HUES48 (cell line): ENCODE measurements at regions not wholly inside any gene's neighbourhood (a gene's known extent, or its start where the extent isn't known, plus 50 kb on each side); places are given as distances from the start of the nearest gene placed in this dataset.

ENCODE experiments used
- H3K27ac ChIP-seq: one replicate; pipeline ENCODE4 v1.7.0; 2013; ENCODE audit warnings: low read depth, low read length, inconsistent platforms
- H3K27me3 ChIP-seq: 2 replicates; pipeline ENCODE4 v1.6.1; 2013; ENCODE audit warnings: mild to moderate bottlenecking, low read length; ENCODE audit not compliant: control insufficient read depth, insufficient read depth
- H3K36me3 ChIP-seq: 2 replicates; pipeline ENCODE4 v1.6.1; 2013; ENCODE audit warnings: low read length; ENCODE audit not compliant: control insufficient read depth, insufficient read depth
- H3K4me1 ChIP-seq: 2 replicates; pipeline ENCODE4 v1.6.1; 2013; ENCODE audit warnings: mild to moderate bottlenecking, low read length; ENCODE audit not compliant: control insufficient read depth, insufficient read depth
- H3K4me3 ChIP-seq: 2 replicates; pipeline ENCODE4 v1.5.1; 2013; ENCODE audit warnings: mild to moderate bottlenecking, low read depth, low read length
- H3K9ac ChIP-seq: 2 replicates; pipeline ENCODE4 v1.6.1; 2013; ENCODE audit warnings: mild to moderate bottlenecking, low read depth, low read length, moderate library complexity
- H3K9me3 ChIP-seq: 2 replicates; pipeline ENCODE4 v1.6.1; 2013; ENCODE audit warnings: low read length; ENCODE audit not compliant: control insufficient read depth, insufficient read depth

- Histone ChIP-seq H3K9ac (no peak overlapping the region), H3K36me3 (no peaks in the 10 kb centered on the region), H3K27me3 (no peaks in the 10 kb centered on the region)
Observed at GRCh38 chr3:124118397-124118796, 126.5 kb upstream of the ROPN1 start.

DNA sequence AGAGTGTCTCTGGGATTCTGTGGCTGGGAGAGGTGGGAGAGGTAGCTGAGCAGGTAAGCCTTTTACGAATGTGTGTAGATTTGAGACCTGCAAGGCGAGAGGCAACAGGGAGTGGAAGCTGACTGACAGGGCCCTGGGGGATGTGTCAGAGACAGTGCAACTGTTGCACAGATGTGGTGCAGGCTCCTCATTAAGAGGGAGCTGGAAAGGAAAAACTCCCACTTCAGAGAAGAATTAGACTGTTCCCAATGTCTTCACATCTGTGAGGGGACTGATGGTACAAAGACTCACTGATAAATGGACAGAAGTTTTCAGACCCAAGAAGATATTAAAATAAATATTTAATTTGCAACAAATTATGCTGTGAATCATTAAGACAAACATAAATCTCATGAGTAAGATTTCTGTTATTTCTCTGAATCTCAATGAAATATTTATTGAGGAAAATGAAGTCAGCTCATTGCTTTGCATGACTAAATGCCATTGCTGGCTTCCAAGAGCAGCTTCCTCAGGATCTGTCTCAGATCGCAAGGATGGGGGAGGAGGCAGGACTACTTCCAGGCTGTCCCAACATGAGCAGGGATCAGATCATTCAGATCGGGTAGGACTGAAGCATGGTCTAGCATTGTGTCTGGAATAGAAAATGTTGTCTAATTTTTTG lies 127.3 kb upstream of the ROPN1 start:
- no peak overlapping the region for H3K9ac ChIP-seq
- H3K27ac ChIP-seq = no peak overlapping the region
- no peaks in the 10 kb centered on the region for H3K36me3 ChIP-seq
- no peaks in the 10 kb centered on the region for H3K27me3 ChIP-seq
- no peak overlapping the region for H3K4me3 ChIP-seq
- H3K9me3 ChIP-seq = no peaks in the 10 kb centered on the region
- H3K4me1 ChIP-seq = no peaks in the 10 kb centered on the region

More at GRCh38 chr3:124118397-124118796, 126.5 kb upstream of the ROPN1 start:
- no peak overlapping the region for H3K27ac ChIP-seq
- H3K9me3 ChIP-seq = no peaks in the 10 kb centered on the region
- no peaks in the 10 kb centered on the region for H3K4me1 ChIP-seq
- H3K4me3 ChIP-seq = no peak overlapping the region

- H3K4me1 ChIP-seq = no peaks in the 10 kb centered on the region
- H3K27me3 ChIP-seq = no peaks in the 10 kb centered on the region
- H3K9ac ChIP-seq = no peak overlapping the region
- H3K27ac ChIP-seq = no peak overlapping the region
- no peaks in the 10 kb centered on the region for H3K9me3 ChIP-seq
- no peaks in the 10 kb centered on the region for H3K36me3 ChIP-seq
- H3K4me3 ChIP-seq = no peak overlapping the region
Observed at GRCh38 chr3:124121379-124122312, 129.7 kb upstream of the ROPN1 start.

DNA sequence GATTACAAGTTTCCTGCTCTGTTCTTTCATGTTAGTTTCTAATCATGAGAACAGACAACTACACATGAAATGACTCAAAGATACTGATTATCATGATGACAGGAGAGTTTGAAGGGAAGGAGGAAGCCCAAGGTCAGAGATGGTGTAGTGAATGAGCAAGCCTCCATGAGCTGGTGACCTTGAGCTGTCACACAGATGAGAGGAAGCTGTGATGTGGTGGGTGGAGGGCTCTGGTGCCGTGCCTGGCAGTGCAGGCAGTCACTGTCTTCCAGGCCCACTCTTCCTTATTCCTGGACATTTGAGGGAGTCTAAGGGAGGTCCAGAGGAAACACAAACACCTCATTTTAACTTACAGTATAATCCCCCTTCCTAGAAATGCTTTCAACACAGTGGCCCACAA lies 133.4 kb upstream of the ROPN1 start:
- H3K36me3 ChIP-seq = no peaks in the 10 kb centered on the region
- no peak overlapping the region for H3K27ac ChIP-seq
- no peaks in the 10 kb centered on the region for H3K4me1 ChIP-seq
- no peak overlapping the region for H3K9ac ChIP-seq
- no peaks in the 10 kb centered on the region for H3K9me3 ChIP-seq
- H3K27me3 ChIP-seq = no peaks in the 10 kb centered on the region
- H3K4me3 ChIP-seq = no peak overlapping the region

DNA sequence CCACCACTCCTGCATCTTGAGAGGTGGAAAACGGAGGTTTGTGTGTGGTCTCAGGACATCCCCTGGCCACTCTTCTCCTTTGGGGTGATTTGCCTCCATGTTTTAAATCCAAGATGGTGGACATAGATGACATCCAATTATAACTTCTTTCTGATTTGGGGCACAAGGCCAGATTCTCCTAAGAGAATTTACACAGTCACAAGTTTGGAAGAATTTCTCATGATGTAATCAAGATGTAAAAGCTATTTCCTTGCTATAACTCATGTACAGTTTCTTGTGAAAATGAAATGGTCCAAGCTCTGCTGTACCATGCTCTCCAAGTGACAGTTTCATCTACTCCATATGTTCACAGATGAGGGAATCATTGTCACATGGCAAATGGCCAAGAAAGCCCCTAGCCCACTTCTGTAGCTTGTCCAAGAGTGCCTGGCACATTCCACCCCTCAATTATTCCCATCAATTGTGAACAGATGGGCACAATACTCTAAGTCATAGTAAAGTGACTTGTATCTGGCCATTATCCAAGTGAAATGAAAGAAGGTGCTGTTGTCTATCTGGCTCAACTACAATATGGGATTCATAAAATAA lies 134.6 kb upstream of the ROPN1 start:
- Histone ChIP-seq H3K4me1 (no peaks in the 10 kb centered on the region), H3K36me3 (no peaks in the 10 kb centered on the region), H3K27me3 (no peaks in the 10 kb centered on the region), H3K27ac (no peak overlapping the region), H3K9ac (no peak overlapping the region), H3K9me3 (no peaks in the 10 kb centered on the region), H3K4me3 (no peak overlapping the region)

- H3K27ac ChIP-seq = no peak overlapping the region
- H3K4me3 ChIP-seq = no peak overlapping the region
- H3K9me3 ChIP-seq = no peaks in the 10 kb centered on the region
- no peaks in the 10 kb centered on the region for H3K36me3 ChIP-seq
- no peak overlapping the region for H3K9ac ChIP-seq
- no peaks in the 10 kb centered on the region for H3K27me3 ChIP-seq
- no peaks in the 10 kb centered on the region for H3K4me1 ChIP-seq
Observed at GRCh38 chr3:124131158-124131557, 139.2 kb upstream of the ROPN1 start.

DNA sequence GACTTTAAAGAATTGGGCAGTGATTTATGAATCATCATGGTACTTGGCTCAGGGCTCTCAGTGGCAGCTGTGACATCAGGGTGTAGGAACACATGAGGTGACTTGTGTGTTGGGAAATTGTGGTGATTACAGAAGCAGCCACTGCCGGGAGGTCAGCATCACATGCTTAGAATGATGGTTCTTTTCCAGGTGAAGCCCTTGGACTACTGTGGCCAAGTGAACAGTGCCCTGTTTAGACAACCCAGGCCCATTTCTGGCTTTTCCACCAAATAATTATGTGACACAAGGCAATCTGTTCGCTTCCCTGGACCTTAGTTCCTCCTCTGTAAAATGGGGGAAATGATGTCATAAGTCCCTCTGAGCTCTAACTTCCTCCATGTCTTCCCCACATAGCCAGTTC lies 139.7 kb upstream of the ROPN1 start:
- H3K4me1 ChIP-seq = no peaks in the 10 kb centered on the region
- H3K27me3 ChIP-seq = no peaks in the 10 kb centered on the region
- H3K4me3 ChIP-seq = no peak overlapping the region
- no peaks in the 10 kb centered on the region for H3K36me3 ChIP-seq
- H3K9ac ChIP-seq = no peak overlapping the region
- no peaks in the 10 kb centered on the region for H3K9me3 ChIP-seq
- H3K27ac ChIP-seq = no peak overlapping the region

DNA sequence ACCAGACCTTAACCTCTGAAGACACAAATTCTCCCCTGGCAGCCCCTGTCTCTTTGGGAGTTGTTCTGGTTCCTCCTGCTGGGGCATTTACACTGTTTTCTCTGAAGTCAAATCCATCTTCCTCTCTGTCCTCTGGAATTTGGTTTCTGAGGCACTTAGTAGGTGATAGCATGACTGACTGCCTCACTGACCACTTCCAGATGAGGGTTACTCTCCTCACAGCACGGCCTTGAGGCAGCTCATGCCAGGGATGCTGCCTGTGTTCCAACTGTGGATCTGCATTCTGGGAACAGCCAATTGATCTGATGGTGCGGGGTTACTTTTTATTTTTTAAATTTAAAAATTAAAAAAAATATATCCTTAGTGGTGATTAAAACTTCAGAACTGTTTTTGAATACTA lies 140.9 kb upstream of the ROPN1 start:
- H3K36me3 ChIP-seq = no peaks in the 10 kb centered on the region
- no peaks in the 10 kb centered on the region for H3K27me3 ChIP-seq
- no peaks in the 10 kb centered on the region for H3K4me1 ChIP-seq
- no peaks in the 10 kb centered on the region for H3K9me3 ChIP-seq
- no peak overlapping the region for H3K9ac ChIP-seq
- H3K4me3 ChIP-seq = no peak overlapping the region
- H3K27ac ChIP-seq = no peak overlapping the region

- Histone ChIP-seq H3K4me1 (no peaks in the 10 kb centered on the region), H3K9ac (no peak overlapping the region), H3K9me3 (no peaks in the 10 kb centered on the region), H3K36me3 (no peaks in the 10 kb centered on the region), H3K27ac (no peak overlapping the region), H3K27me3 (no peaks in the 10 kb centered on the region), H3K4me3 (no peak overlapping the region)
Observed at GRCh38 chr3:124133366-124133940, 141.5 kb upstream of the ROPN1 start.

- no peak overlapping the region for H3K4me3 ChIP-seq
Observed at GRCh38 chr3:124137216-124137615, 145.3 kb upstream of the ROPN1 start.

DNA sequence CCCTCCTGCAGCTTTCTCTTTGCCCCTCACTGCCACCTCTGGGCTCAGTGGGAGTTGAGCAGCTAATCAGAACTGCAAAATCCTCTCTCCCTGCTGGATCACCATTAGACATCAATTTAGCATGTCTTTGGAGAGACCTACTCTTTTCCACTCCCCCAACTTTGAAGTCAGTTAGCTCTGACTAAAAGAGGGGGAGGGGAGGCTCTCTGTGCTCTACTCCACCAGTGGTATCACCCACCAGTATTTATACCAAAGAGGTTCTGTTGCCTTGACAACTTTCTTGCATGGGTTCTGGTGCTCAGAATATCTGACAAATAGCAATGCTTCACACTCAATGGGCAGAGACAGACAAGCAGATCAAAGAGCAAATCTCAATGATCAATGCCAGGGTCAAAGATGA lies 146.2 kb upstream of the ROPN1 start:
- Histone ChIP-seq H3K4me3 (no peak overlapping the region), H3K36me3 (no peaks in the 10 kb centered on the region), H3K9me3 (no peaks in the 10 kb centered on the region), H3K9ac (no peak overlapping the region), H3K4me1 (no peaks in the 10 kb centered on the region), H3K27ac (no peak overlapping the region), H3K27me3 (no peaks in the 10 kb centered on the region)

More at GRCh38 chr3:124137216-124137615, 145.3 kb upstream of the ROPN1 start:
- H3K36me3 ChIP-seq = no peaks in the 10 kb centered on the region
- no peak overlapping the region for H3K9ac ChIP-seq
- no peaks in the 10 kb centered on the region for H3K27me3 ChIP-seq
- no peaks in the 10 kb centered on the region for H3K9me3 ChIP-seq
- no peak overlapping the region for H3K27ac ChIP-seq
- no peaks in the 10 kb centered on the region for H3K4me1 ChIP-seq
